Lower leg skin (tissue), 4 donors: ENCODE measurements at regions not wholly inside any gene's neighbourhood (a gene's known extent, or its start where the extent isn't known, plus 50 kb on each side); places are given as distances from the start of the nearest gene placed in this dataset.
"Not testable (repeated sequence)": the region's sequence is repeated elsewhere in the genome, so short reads cannot be mapped to it uniquely, and the experiment has no call there.

ENCODE experiments used
- DNase-seq, 2 donors: peaks; one replicate each; pipeline ENCODE4 v3.0.0-alpha.2; 2019; ENCODE audit warnings: low spot score in 2 of 2
- H3K4me3 ChIP-seq: fragments of 200-600 bp; sonication (generic); 2 replicates; pipeline ENCODE4 v1.5.1; 2017; ENCODE audit warnings: mild to moderate bottlenecking, low read depth; ENCODE audit not compliant: poor library complexity, severe bottlenecking
- POLR2A ChIP-seq, 2 donors: fragments of 450-650 bp; IDR thresholded peaks; one replicate each; pipeline ENCODE4 v1.6.1; 2016 to 2017; ENCODE audit warnings: antibody characterized with exemption in 2 of 2, mild to moderate bottlenecking in 1 of 2, moderate library complexity in 1 of 2
- WGBS, 2 donors: methylation state at CpG; one replicate each; pipeline ENCODE4 v1.1.5; 2018; 5-methylcytosine and 5-hydroxymethylcytosine counted together
- intact Hi-C: fragments of 100-400 bp; cut with DNase I; formaldehyde crosslinking; loops from one replicate; pipeline ENCODE4 v1.15.0; 2023; ENCODE audit warnings: low total_unique reads
- TF ChIP-seq, protein P1 (sequence below), 3 donors: fragments of 450-650 bp; IDR thresholded peaks; one replicate each; pipeline ENCODE4 v1.5.1; 2016; ENCODE audit warnings: antibody characterized with exemption in 3 of 3, mild to moderate bottlenecking in 3 of 3, moderate library complexity in 2 of 3

DNA sequence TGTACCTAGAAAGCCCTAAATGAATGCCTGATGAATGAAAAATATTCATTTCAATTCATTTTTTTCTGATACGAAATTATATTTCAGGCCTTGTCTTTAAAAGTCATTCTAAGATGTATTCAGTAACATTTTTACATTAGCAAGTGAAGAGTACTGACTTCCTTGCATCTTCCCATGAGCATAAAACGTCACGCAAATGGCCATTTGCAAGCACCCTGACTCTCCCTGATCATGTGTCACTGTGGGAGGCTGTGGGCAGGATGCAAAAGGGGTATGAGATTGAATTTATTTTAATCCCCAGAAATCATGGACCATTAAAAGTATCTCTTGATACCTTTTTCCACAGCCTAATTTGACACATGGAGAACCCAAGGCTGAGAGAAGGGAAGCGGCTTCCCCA, 105.0 kb downstream of the BDH1 start:
- no peak for DNase-seq
- TF ChIP-seq POLR2A (IDR thresholded peaks at IDR 0.05) = no peak
- TF ChIP-seq, protein P1, sequence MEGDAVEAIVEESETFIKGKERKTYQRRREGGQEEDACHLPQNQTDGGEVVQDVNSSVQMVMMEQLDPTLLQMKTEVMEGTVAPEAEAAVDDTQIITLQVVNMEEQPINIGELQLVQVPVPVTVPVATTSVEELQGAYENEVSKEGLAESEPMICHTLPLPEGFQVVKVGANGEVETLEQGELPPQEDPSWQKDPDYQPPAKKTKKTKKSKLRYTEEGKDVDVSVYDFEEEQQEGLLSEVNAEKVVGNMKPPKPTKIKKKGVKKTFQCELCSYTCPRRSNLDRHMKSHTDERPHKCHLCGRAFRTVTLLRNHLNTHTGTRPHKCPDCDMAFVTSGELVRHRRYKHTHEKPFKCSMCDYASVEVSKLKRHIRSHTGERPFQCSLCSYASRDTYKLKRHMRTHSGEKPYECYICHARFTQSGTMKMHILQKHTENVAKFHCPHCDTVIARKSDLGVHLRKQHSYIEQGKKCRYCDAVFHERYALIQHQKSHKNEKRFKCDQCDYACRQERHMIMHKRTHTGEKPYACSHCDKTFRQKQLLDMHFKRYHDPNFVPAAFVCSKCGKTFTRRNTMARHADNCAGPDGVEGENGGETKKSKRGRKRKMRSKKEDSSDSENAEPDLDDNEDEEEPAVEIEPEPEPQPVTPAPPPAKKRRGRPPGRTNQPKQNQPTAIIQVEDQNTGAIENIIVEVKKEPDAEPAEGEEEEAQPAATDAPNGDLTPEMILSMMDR (IDR thresholded peaks at IDR 0.05) = no peak
- no peak overlapping the region for H3K4me3 ChIP-seq
- intact Hi-C loops = no loop called here
- 89 to 92% methylated on average over 4 of the region's 4 CpGs for WGBS, 2 donors

DNA sequence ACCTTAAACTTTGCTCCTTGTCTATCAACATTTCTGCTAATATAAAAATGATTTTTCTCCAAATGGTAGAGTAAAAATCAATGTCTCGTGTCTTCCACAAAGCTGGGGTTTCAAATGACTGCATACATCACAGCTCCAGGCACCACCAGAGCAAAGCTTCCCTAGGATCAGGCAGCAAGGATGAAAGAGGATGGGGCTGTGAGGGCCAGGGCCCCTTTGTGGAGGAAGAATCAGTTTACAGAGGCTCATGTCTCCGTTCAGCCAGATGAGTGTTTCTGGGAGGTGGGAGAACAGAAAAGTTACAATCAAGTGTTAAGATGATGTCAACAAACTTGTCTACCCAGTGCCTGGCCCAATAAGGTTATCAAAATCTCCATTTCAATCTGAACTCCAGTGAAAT, 105.5 kb downstream of the BDH1 start:
- intact Hi-C loops = no loop called here
- H3K4me3 ChIP-seq = no peak overlapping the region
- TF ChIP-seq, protein P1 (IDR thresholded peaks at IDR 0.05) = no peak
- no peak for TF ChIP-seq POLR2A (IDR thresholded peaks at IDR 0.05)
- DNase-seq = no peak
- WGBS, 2 donors = 61 to 91% methylated on average over 2 of the region's 2 CpGs

DNA sequence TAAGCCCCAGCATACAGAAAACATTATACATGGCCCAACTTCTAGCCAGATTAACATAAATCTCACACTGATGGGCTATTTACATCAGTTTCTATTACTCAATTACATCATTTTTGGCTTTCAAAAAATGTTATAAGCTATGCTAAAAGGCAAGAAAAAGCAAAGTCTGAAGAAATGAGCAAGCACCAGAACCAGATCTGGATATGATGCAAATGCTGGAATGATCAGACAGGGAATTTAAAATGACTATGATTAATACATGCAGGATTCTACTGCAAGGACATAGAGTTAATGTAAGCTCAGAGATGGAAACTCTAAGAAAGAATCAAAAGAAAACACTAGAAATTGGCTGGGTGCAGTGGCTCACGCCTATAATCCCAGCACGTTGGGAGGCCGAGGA, 106.6 kb downstream of the BDH1 start:
- H3K4me3 ChIP-seq, DNase-seq, intact Hi-C loops: not testable (repeated sequence)
- 85 to 88% methylated on average over 3 of the region's 3 CpGs for WGBS, 2 donors

DNA sequence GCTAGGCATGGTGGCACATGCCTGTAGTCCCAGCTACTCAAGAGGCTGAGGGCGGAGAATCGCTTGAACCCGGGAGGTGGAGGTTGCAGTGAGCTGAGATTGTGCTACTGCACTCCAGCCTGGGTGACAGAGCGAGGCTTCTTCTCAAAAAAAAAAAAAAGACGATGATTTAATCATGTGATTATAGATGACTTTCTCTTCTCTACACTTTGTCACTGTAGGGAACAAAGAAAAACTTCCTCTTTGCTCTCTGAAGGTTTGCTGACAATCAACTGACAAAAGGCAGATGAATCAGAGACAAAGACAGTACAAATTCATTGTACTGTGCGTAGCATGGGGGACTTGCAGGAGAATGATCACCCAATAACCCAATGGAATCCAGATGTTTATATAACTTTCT, 108.0 kb downstream of the BDH1 start:
- WGBS, 2 donors = 82 to 83% methylated on average over 6 of the region's 6 CpGs
- DNase-seq, H3K4me3 ChIP-seq, intact Hi-C loops: not testable (repeated sequence)

DNA sequence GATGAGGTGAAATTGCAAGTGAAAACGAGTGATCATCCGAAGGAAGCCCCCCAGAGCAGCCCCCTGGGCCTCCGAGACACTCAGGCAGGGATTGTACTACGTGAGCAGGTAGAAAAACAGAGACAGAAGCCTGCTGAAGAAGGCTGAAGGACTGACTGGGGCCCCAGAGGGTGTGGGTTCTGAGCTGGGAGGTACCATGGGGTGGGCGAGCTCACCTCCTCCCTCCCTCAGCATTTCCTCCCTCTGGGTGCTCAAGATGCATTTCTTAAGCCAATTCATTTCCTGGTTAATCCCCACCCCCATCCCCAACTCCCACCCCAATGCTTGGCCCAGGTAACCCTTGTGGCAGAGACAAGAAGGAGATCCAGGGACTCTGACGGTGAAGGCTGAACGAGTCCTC, 108.7 kb downstream of the BDH1 start:
- no peak overlapping the region for H3K4me3 ChIP-seq
- intact Hi-C loops = no loop called here
- no peak for DNase-seq
- 85 to 90% methylated on average over 7 of the region's 7 CpGs for WGBS, 2 donors
- TF ChIP-seq, protein P1 (IDR thresholded peaks at IDR 0.05) = no peak
- no peak for TF ChIP-seq POLR2A (IDR thresholded peaks at IDR 0.05)

DNA sequence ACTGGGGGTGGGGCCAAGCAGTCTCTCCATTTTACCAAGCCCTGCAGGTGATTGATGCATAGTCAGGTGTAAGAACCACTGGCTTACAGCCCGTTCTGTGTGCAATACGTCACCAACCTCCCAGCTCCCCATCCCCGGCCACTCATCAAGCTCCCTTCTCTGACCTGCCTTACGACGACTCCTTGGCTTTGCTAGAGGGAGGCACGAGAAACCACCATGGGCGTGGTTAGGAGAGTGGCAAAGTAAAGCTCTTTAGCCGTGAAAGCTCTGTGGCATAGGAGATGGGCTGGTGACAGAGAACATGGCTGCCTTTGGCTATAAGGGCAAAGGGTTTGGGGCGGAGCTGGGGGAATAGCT, 109.1 kb downstream of the BDH1 start:
- TF ChIP-seq, protein P1 (IDR thresholded peaks at IDR 0.05) = no peak
- no peak for TF ChIP-seq POLR2A (IDR thresholded peaks at IDR 0.05)
- no peak overlapping the region for H3K4me3 ChIP-seq
- intact Hi-C loops = no loop called here
- no peak for DNase-seq
- WGBS, 2 donors = 84 to 90% methylated on average over 9 of the region's 9 CpGs

DNA sequence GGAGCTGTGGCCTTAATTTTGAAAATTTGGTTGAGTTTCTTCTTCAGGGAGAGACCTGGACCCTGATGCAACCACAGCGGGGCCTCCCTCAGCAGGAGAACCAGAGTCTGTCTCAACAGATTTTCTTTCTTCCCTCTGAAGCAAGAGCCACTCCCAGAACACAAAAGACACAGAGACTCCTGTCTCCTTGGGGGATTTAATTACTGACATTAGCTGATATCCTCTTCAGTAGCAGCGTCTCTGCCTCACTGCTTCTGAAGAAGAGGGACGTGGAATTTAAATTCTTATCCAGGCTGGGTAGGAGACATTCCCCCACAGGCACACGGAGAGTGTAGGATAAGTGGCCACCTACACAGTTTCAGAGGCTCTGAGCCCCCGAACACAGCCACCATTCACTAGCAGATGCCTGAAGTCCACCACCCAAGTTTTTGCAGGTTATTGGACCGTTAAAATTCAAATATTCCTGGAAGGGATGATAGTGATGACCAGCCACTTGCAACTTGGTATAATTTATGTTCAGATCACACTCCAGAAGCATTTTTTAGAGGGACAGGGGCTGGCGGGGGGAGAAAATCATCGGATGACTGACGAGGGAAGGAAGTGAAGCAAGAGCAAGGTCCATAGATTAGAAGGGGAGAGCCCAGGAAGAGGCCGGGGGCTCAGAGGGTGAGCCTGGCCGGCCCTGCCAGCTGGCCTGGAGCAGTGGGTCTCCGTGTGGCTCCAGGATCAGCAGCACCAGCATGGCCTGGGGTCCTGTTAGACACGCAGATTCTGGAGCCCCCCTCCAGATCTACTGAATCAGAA, 109.7 kb downstream of the BDH1 start:
- DNase-seq = no peak
- no peak overlapping the region for H3K4me3 ChIP-seq
- 85 to 87% methylated on average over 11 to 13 of the region's 13 CpGs for WGBS, 2 donors
- TF ChIP-seq, protein P1 (IDR thresholded peaks at IDR 0.05) = no peak
- TF ChIP-seq POLR2A (IDR thresholded peaks at IDR 0.05) = no peak
- intact Hi-C loops = no loop called here
